GM12878 (cell line): ENCODE measurements at regions not wholly inside any gene's neighbourhood (a gene's known extent, or its start where the extent isn't known, plus 50 kb on each side); places are given as distances from the start of the nearest gene placed in this dataset.

Experiments
- ATAC-seq: fragments of 200-7000 bp; cut with Tn5 transposase; 3 replicates; pipeline ENCODE4 v1.9.1; 2020; ENCODE audit warnings: mild to moderate bottlenecking, moderate library complexity
- BruUV-seq: library from RNA; stranded (reverse); fragments of 400-500 nt; replicated peaks from 2 replicates; lab custom pipeline; 2021; lab: Mats Ljungman, UMichigan
- CTCF ChIA-PET: fragments of 300-600 bp; sonication (Branson Sonifier 250); formaldehyde crosslinking; extraction: SDS; loops from one replicate; lab custom pipeline; 2021; ENCODE audit warnings: inconsistent platforms; lab: Yijun Ruan, JAX
- POLR2A ChIA-PET: fragments of 350-600 bp; formaldehyde crosslinking; extraction: SDS; loops from one replicate; lab custom pipeline; 2021; ENCODE audit warnings: inconsistent platforms; lab: Charles Lee
- RAD21 ChIA-PET: fragments of 300-600 bp; sonication (Branson Sonifier 250); formaldehyde crosslinking; loops from one replicate; lab custom pipeline; 2023; ENCODE audit warnings: antibody characterized with exemption; ENCODE audit not compliant: unreplicated experiment; lab: Charles Lee
- SMC1A ChIA-PET: fragments of 300-600 bp; sonication (Branson Sonifier 250); formaldehyde crosslinking; loops from one replicate; lab custom pipeline; 2023; ENCODE audit not compliant: unreplicated experiment, uncharacterized antibody; lab: Charles Lee
- DNase-seq: peaks from one replicate; pipeline ENCODE4 v3.0.0-alpha.2; 2011; ENCODE audit warnings: low read depth, low spot score
- FAIRE-seq: peaks from 3 replicates; lab custom pipeline; 2011; peaks lifted over from hg19 to GRCh38; lab: Jason Lieb, UNC
- H2AFZ ChIP-seq: 2 replicates; pipeline ENCODE4 v1.6.0; 2011; ENCODE audit warnings: low read depth, low read length, control low read depth; ENCODE audit not compliant: control insufficient read depth
- H3K27ac ChIP-seq: 2 replicates; pipeline ENCODE4 v1.5.1; 2011; ENCODE audit warnings: control low read depth; ENCODE audit not compliant: control insufficient read depth, insufficient read depth
- H3K27me3 ChIP-seq, 2 experiments: replicated peaks in 1 of 2; 2 replicates each; pipeline versions ENCODE4 v1.6.0 to v1.6.1; 2011; ENCODE audit warnings: low read length in 1 of 2; ENCODE audit not compliant: control insufficient read depth in 2 of 2, insufficient read depth in 2 of 2
- H3K36me3 ChIP-seq, 2 experiments: 2 replicates each; pipeline ENCODE4 v1.5.1; 2011; ENCODE audit warnings: low read length in 1 of 2; ENCODE audit not compliant: control insufficient read depth in 2 of 2, insufficient read depth in 2 of 2
- H3K4me1 ChIP-seq: 2 replicates; pipeline ENCODE4 v1.6.1; 2011; ENCODE audit warnings: mild to moderate bottlenecking, low read length, moderate library complexity, mixed read lengths; ENCODE audit not compliant: control insufficient read depth, insufficient read depth
- H3K4me2 ChIP-seq: 2 replicates; pipeline ENCODE4 v1.6.0; 2011; ENCODE audit warnings: control low read depth; ENCODE audit not compliant: control insufficient read depth, insufficient read depth
- H3K4me3 ChIP-seq: fragments of 200-600 bp; sonication (generic); 2 replicates; pipeline ENCODE4 v1.5.1; 2016
- H3K79me2 ChIP-seq: 2 replicates; pipeline ENCODE4 v1.6.0; 2011; ENCODE audit warnings: low read length; ENCODE audit not compliant: control insufficient read depth, insufficient read depth
- H3K9ac ChIP-seq: 2 replicates; pipeline ENCODE4 v1.8.0; 2011; ENCODE audit warnings: low read length, control low read depth, mixed read lengths; ENCODE audit not compliant: control insufficient read depth, insufficient read depth
- H3K9me3 ChIP-seq: replicated peaks from 3 replicates; pipeline ENCODE4 v1.5.1; 2011; ENCODE audit warnings: mild to moderate bottlenecking, low read length; ENCODE audit not compliant: control insufficient read depth, insufficient read depth
- H4K20me1 ChIP-seq: 2 replicates; pipeline ENCODE4 v1.6.0; 2011; ENCODE audit not compliant: control insufficient read depth, insufficient read depth
- RAD21 ChIP-seq: IDR thresholded peaks from 2 replicates; pipeline ENCODE4 v1.6.1; 2011; ENCODE audit warnings: mild to moderate bottlenecking, low read depth, low read length, moderate library complexity; ENCODE audit not compliant: insufficient read depth
- RB1 ChIP-seq: fragments of 450-650 bp; formaldehyde crosslinking; IDR thresholded peaks from 2 replicates; pipeline ENCODE4 v1.6.1; 2017; ENCODE audit warnings: mild to moderate bottlenecking, borderline replicate concordance
- RBBP5 ChIP-seq: fragments of 200-600 bp; sonication (generic); conservative IDR thresholded peaks from 2 replicates; pipeline ENCODE4 v1.6.1; 2016
- WRNIP1 ChIP-seq: IDR thresholded peaks from 2 replicates; pipeline ENCODE4 v1.6.1; 2011; ENCODE audit warnings: low read depth, low read length, improper control_type of control experiment, borderline replicate concordance
- ZBED1 ChIP-seq: IDR thresholded peaks from 2 replicates; pipeline ENCODE4 v1.6.1; 2016; ENCODE audit warnings: borderline replicate concordance
- WGBS: methylation state at CpG from one replicate; pipeline ENCODE4 v1.1.6; 2016; ENCODE audit warnings: low lambda C conversion rate; ENCODE audit not compliant: insufficient replicate concordance, insufficient coverage; ENCODE audit errors: missing lambda C conversion rate; 5-methylcytosine and 5-hydroxymethylcytosine counted together
- in situ Hi-C: fragments of 300-500 bp; cut with MboI; formaldehyde crosslinking; loops from 9 replicates; pipeline ENCODE4 v1.14.3; 2018; ENCODE audit warnings: mixed read lengths
- intact Hi-C: fragments of 100-400 bp; cut with micrococcal nuclease; formaldehyde crosslinking; loops from one replicate; pipeline ENCODE4 v1.14.2; 2022; ENCODE audit not compliant: unreplicated experiment
- TF ChIP-seq, protein P1 (sequence below): IDR thresholded peaks from 2 replicates; pipeline ENCODE4 v1.6.1; 2012; ENCODE audit warnings: mild to moderate bottlenecking, low read depth, low read length
- TF ChIP-seq, protein P2 (sequence below): IDR thresholded peaks from 2 replicates; pipeline ENCODE4 v1.6.1; 2011; ENCODE audit warnings: low read depth, mild to moderate bottlenecking, low read length, moderate library complexity, borderline replicate concordance; ENCODE audit errors: extremely low read depth
- TF ChIP-seq, protein P3 (sequence below): fragments of 450-650 bp; formaldehyde crosslinking; IDR thresholded peaks from 2 replicates; pipeline ENCODE4 v1.4.0; 2022; ENCODE audit warnings: mild to moderate bottlenecking, moderate library complexity
- TF ChIP-seq, protein P4 (sequence below): IDR thresholded peaks from 2 replicates; pipeline ENCODE4 v1.6.1; 2012; ENCODE audit warnings: low read depth, low read length, improper control_type of control experiment

DNA sequence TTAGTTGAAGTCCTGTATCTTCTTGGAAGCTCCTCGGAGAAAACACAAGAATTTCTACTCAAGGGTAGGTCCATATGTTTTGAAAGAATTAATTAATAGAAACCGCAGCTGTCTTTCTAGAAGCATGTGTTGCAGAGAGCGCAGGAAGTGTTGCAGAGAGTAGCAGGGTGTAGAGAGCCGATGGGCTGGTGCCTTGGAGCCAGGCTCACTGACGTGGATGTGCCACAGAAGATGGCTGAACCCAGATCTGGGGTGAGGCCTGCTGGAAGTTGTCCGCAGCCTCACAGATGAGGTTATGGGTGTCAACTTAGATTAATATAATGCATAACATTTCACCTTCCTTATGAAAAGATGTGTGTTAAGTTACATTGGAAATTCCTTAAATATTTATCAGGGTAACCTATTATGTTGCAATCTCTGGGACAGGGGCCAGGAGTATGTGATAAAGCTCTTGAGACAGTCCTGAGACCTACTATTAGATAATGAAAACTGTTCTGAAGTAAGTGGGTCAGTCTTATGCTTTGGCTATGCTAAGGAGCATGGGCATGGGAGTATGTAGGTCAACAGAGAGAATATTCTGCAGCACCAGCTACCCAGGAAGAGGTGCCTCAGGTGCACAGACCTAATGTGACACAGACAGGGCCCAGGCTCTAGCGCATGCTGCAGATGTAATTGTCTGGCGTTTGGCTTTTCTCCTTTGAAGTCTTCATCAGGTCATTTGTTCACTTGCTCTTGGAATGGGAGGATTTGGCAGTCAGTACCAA, 973.3 kb downstream of the BCL11B start (continued):
- TF ChIP-seq, protein P1, sequence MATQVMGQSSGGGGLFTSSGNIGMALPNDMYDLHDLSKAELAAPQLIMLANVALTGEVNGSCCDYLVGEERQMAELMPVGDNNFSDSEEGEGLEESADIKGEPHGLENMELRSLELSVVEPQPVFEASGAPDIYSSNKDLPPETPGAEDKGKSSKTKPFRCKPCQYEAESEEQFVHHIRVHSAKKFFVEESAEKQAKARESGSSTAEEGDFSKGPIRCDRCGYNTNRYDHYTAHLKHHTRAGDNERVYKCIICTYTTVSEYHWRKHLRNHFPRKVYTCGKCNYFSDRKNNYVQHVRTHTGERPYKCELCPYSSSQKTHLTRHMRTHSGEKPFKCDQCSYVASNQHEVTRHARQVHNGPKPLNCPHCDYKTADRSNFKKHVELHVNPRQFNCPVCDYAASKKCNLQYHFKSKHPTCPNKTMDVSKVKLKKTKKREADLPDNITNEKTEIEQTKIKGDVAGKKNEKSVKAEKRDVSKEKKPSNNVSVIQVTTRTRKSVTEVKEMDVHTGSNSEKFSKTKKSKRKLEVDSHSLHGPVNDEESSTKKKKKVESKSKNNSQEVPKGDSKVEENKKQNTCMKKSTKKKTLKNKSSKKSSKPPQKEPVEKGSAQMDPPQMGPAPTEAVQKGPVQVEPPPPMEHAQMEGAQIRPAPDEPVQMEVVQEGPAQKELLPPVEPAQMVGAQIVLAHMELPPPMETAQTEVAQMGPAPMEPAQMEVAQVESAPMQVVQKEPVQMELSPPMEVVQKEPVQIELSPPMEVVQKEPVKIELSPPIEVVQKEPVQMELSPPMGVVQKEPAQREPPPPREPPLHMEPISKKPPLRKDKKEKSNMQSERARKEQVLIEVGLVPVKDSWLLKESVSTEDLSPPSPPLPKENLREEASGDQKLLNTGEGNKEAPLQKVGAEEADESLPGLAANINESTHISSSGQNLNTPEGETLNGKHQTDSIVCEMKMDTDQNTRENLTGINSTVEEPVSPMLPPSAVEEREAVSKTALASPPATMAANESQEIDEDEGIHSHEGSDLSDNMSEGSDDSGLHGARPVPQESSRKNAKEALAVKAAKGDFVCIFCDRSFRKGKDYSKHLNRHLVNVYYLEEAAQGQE: no peak
- TF ChIP-seq, all 136 proteins: peak for 0

DNA sequence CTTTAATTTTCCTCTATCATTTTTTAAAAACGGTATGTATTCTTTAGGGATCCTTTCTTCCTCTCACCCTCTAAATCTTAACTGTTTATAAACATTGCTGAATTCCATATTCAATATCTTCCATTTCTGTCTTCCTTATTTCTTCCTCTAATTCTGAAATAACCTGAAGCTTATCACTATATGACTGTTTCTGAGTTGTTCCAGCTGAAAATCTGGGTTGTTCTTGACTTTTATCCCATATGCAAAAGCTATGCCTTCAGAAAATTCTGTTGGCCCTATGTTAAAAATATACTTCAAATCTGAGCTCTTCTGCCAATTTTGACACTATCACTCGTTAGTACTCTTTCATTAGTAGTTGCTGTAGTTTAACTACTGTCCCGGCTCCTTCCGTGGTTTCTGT, 970.3 kb downstream of the BCL11B start:
- no peak for FAIRE-seq
- RAD21 ChIA-PET: interaction anchor here (0.9 to 1.6 kb wide), 4 partner anchors 8 to 74 kb away, joined by 3 to 4 read pairs (median 4); no protein-coding TSS in a partner anchor

More for the DNA sequence above, 970.3 kb downstream of the BCL11B start:
- CTCF ChIA-PET: interaction anchor here (0.8 to 2.0 kb wide), 4 partner anchors 39 to 162 kb away, joined by 3 to 5 read pairs (median 3); no protein-coding TSS in a partner anchor
- WGBS: 47% methylated on average over 4 of the region's 4 CpGs
- in situ Hi-C loops (no loop called here), intact Hi-C loops (no loop called here)
- H3K9me3 ChIP-seq: no peaks in the 10 kb centered on the region; the same call in 2 of the 3 replicates
- POLR2A ChIA-PET: interaction anchor here (0.5 kb wide), 1 partner anchor 55 kb away, joined by 4 read pairs; no protein-coding TSS in a partner anchor
- H3K27me3 ChIP-seq: no peaks in the 10 kb centered on the region
- SMC1A ChIA-PET: interaction anchor here (0.8 to 1.9 kb wide), 14 partner anchors 8 to 495 kb away, joined by 3 to 9 read pairs (median 4); no protein-coding TSS in a partner anchor
- no peak for ATAC-seq
- no peaks in the 10 kb centered on the region for H3K79me2 ChIP-seq
- no peak for DNase-seq
- H3K27ac ChIP-seq: no peak overlapping the region
- H3K9ac ChIP-seq: no peak overlapping the region
- no peak overlapping the region for H3K4me3 ChIP-seq
- no peaks in the 10 kb centered on the region for H4K20me1 ChIP-seq
- H3K36me3 ChIP-seq: no peaks in the 10 kb centered on the region
- H3K4me1 ChIP-seq: no peaks in the 10 kb centered on the region
- H3K4me2 ChIP-seq: no peak overlapping the region
- H2AFZ ChIP-seq: no peak overlapping the region
- TF ChIP-seq, protein P2, sequence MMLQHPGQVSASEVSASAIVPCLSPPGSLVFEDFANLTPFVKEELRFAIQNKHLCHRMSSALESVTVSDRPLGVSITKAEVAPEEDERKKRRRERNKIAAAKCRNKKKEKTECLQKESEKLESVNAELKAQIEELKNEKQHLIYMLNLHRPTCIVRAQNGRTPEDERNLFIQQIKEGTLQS: no peak
- TF ChIP-seq ZBED1: no peak
- no peak for TF ChIP-seq WRNIP1
- TF ChIP-seq RBBP5: no peak
- TF ChIP-seq RB1: no peak
- no peak for TF ChIP-seq RAD21
- TF ChIP-seq, protein P3, sequence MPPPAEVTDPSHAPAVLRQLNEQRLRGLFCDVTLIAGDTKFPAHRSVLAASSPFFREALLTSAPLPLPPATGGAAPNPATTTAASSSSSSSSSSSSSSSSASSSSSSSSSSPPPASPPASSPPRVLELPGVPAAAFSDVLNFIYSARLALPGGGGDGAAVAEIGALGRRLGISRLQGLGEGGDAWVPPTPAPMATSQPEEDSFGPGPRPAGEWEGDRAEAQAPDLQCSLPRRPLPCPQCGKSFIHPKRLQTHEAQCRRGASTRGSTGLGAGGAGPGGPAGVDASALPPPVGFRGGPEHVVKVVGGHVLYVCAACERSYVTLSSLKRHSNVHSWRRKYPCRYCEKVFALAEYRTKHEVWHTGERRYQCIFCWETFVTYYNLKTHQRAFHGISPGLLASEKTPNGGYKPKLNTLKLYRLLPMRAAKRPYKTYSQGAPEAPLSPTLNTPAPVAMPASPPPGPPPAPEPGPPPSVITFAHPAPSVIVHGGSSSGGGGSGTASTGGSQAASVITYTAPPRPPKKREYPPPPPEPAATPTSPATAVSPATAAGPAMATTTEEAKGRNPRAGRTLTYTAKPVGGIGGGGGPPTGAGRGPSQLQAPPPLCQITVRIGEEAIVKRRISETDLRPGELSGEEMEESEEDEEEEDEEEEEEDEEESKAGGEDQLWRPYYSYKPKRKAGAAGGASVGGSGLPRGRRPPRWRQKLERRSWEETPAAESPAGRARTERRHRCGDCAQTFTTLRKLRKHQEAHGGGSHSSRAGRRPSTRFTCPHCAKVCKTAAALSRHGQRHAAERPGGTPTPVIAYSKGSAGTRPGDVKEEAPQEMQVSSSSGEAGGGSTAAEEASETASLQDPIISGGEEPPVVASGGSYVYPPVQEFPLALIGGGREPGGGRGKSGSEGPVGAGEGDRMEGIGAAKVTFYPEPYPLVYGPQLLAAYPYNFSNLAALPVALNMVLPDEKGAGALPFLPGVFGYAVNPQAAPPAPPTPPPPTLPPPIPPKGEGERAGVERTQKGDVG (CRISPR knock-in tag): no peak
- TF ChIP-seq, protein P4, sequence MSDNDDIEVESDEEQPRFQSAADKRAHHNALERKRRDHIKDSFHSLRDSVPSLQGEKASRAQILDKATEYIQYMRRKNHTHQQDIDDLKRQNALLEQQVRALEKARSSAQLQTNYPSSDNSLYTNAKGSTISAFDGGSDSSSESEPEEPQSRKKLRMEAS: no peak
- BruUV-seq: no TSS peak
